GM12878 (cell line): ENCODE measurements at regions not wholly inside any gene's neighbourhood (a gene's known extent, or its start where the extent isn't known, plus 50 kb on each side); places are given as distances from the start of the nearest gene placed in this dataset.

ENCODE experiments used
- ATAC-seq: fragments of 200-7000 bp; cut with Tn5 transposase; 3 replicates; pipeline ENCODE4 v1.9.1; 2020; ENCODE audit warnings: mild to moderate bottlenecking, moderate library complexity
- BruUV-seq: library from RNA; stranded (reverse); fragments of 400-500 nt; replicated peaks from 2 replicates; lab custom pipeline; 2021; lab: Mats Ljungman, UMichigan
- CTCF ChIA-PET: fragments of 300-600 bp; sonication (Branson Sonifier 250); formaldehyde crosslinking; extraction: SDS; loops from one replicate; lab custom pipeline; 2021; ENCODE audit warnings: inconsistent platforms; lab: Yijun Ruan, JAX
- POLR2A ChIA-PET: fragments of 350-600 bp; formaldehyde crosslinking; extraction: SDS; loops from one replicate; lab custom pipeline; 2021; ENCODE audit warnings: inconsistent platforms; lab: Charles Lee
- RAD21 ChIA-PET: fragments of 300-600 bp; sonication (Branson Sonifier 250); formaldehyde crosslinking; loops from one replicate; lab custom pipeline; 2023; ENCODE audit warnings: antibody characterized with exemption; ENCODE audit not compliant: unreplicated experiment; lab: Charles Lee
- SMC1A ChIA-PET: fragments of 300-600 bp; sonication (Branson Sonifier 250); formaldehyde crosslinking; loops from one replicate; lab custom pipeline; 2023; ENCODE audit not compliant: unreplicated experiment, uncharacterized antibody; lab: Charles Lee
- DNase-seq: peaks from one replicate; pipeline ENCODE4 v3.0.0-alpha.2; 2011; ENCODE audit warnings: low read depth, low spot score
- FAIRE-seq: peaks from 3 replicates; lab custom pipeline; 2011; peaks lifted over from hg19 to GRCh38; lab: Jason Lieb, UNC
- H2AFZ ChIP-seq: 2 replicates; pipeline ENCODE4 v1.6.0; 2011; ENCODE audit warnings: low read depth, low read length, control low read depth; ENCODE audit not compliant: control insufficient read depth
- H3K27ac ChIP-seq: 2 replicates; pipeline ENCODE4 v1.5.1; 2011; ENCODE audit warnings: control low read depth; ENCODE audit not compliant: control insufficient read depth, insufficient read depth
- H3K27me3 ChIP-seq, 2 experiments: replicated peaks in 1 of 2; 2 replicates each; pipeline versions ENCODE4 v1.6.0 to v1.6.1; 2011; ENCODE audit warnings: low read length in 1 of 2; ENCODE audit not compliant: control insufficient read depth in 2 of 2, insufficient read depth in 2 of 2
- H3K36me3 ChIP-seq, 2 experiments: 2 replicates each; pipeline ENCODE4 v1.5.1; 2011; ENCODE audit warnings: low read length in 1 of 2; ENCODE audit not compliant: control insufficient read depth in 2 of 2, insufficient read depth in 2 of 2
- H3K4me1 ChIP-seq: 2 replicates; pipeline ENCODE4 v1.6.1; 2011; ENCODE audit warnings: mild to moderate bottlenecking, low read length, moderate library complexity, mixed read lengths; ENCODE audit not compliant: control insufficient read depth, insufficient read depth
- H3K4me2 ChIP-seq: 2 replicates; pipeline ENCODE4 v1.6.0; 2011; ENCODE audit warnings: control low read depth; ENCODE audit not compliant: control insufficient read depth, insufficient read depth
- H3K4me3 ChIP-seq: fragments of 200-600 bp; sonication (generic); 2 replicates; pipeline ENCODE4 v1.5.1; 2016
- H3K79me2 ChIP-seq: 2 replicates; pipeline ENCODE4 v1.6.0; 2011; ENCODE audit warnings: low read length; ENCODE audit not compliant: control insufficient read depth, insufficient read depth
- H3K9ac ChIP-seq: 2 replicates; pipeline ENCODE4 v1.8.0; 2011; ENCODE audit warnings: low read length, control low read depth, mixed read lengths; ENCODE audit not compliant: control insufficient read depth, insufficient read depth
- H3K9me3 ChIP-seq: replicated peaks from 3 replicates; pipeline ENCODE4 v1.5.1; 2011; ENCODE audit warnings: mild to moderate bottlenecking, low read length; ENCODE audit not compliant: control insufficient read depth, insufficient read depth
- H4K20me1 ChIP-seq: 2 replicates; pipeline ENCODE4 v1.6.0; 2011; ENCODE audit not compliant: control insufficient read depth, insufficient read depth
- EED ChIP-seq: sonication (generic); IDR thresholded peaks from 2 replicates; pipeline ENCODE4 v1.6.1; 2016; ENCODE audit warnings: antibody characterized with exemption, low read depth
- RELB ChIP-seq: fragments of 450-650 bp; IDR thresholded peaks from 2 replicates; pipeline ENCODE4 v1.6.1; 2017; ENCODE audit warnings: low read depth, mild to moderate bottlenecking, moderate library complexity
- ZBED1 ChIP-seq: IDR thresholded peaks from 2 replicates; pipeline ENCODE4 v1.6.1; 2016; ENCODE audit warnings: borderline replicate concordance
- WGBS: methylation state at CpG from one replicate; pipeline ENCODE4 v1.1.6; 2016; ENCODE audit warnings: low lambda C conversion rate; ENCODE audit not compliant: insufficient replicate concordance, insufficient coverage; ENCODE audit errors: missing lambda C conversion rate; 5-methylcytosine and 5-hydroxymethylcytosine counted together
- in situ Hi-C: fragments of 300-500 bp; cut with MboI; formaldehyde crosslinking; loops from 9 replicates; pipeline ENCODE4 v1.14.3; 2018; ENCODE audit warnings: mixed read lengths
- intact Hi-C: fragments of 100-400 bp; cut with micrococcal nuclease; formaldehyde crosslinking; loops from one replicate; pipeline ENCODE4 v1.14.2; 2022; ENCODE audit not compliant: unreplicated experiment

GRCh38 chr14:100394886-100395672 lies 71.9 kb downstream of the SLC25A47 start:
- no TSS peak for BruUV-seq
- no peaks in the 10 kb centered on the region for H3K79me2 ChIP-seq
- H3K4me2 ChIP-seq: no peak overlapping the region
- no peaks in the 10 kb centered on the region for H4K20me1 ChIP-seq
- H3K9ac ChIP-seq: no peak overlapping the region
- intact Hi-C loops: no loop called here
- CTCF ChIA-PET: interaction anchor here (0.6 to 3.7 kb wide), 6 partner anchors 9 to 268 kb away, joined by 3 to 16 read pairs (median 5); no protein-coding TSS in a partner anchor
- no peaks in the 10 kb centered on the region for H3K36me3 ChIP-seq
- ATAC-seq (no peak), FAIRE-seq (no peak), DNase-seq (no peak)
- no peaks in the 10 kb centered on the region; the same call in 2 of the 3 replicates for H3K9me3 ChIP-seq
- SMC1A ChIA-PET: interaction anchor here (1.4 to 1.6 kb wide), 2 partner anchors 25 to 251 kb away, joined by 5 to 6 read pairs; no protein-coding TSS in a partner anchor
- RAD21 ChIA-PET: interaction anchor here (0.5 to 1.7 kb wide), 2 partner anchors 10 to 18 kb away, joined by 3 to 4 read pairs; no protein-coding TSS in a partner anchor
- TF ChIP-seq EED (no peak), ZBED1 (no peak), RELB (no peak)
- POLR2A ChIA-PET: no interaction called here
- in situ Hi-C loops: no loop called here
- no peak overlapping the region for H2AFZ ChIP-seq
- H3K27me3 ChIP-seq: no peaks in the 10 kb centered on the region
- 53% methylated on average over 14 of the region's 14 CpGs for WGBS
- H3K27ac ChIP-seq: no peak overlapping the region
- peaks cover 2% of the 10 kb centered on the region; the same call in 1 of the 2 replicates for H3K4me1 ChIP-seq
- H3K4me3 ChIP-seq: no peak overlapping the region
